Adrenal gland (tissue), 5 donors: ENCODE measurements at regions not wholly inside any gene's neighbourhood (a gene's known extent, or its start where the extent isn't known, plus 50 kb on each side); places are given as distances from the start of the nearest gene placed in this dataset.

Experiments
- CTCF ChIP-seq, 6 experiments: fragments of 450-650 bp in 4 of 6; fragments of 200-600 bp in 2 of 6; sonication (generic) in 1 of 6; IDR thresholded peaks; 1 replicate in 5 of 6; 2 replicates in 1 of 6; pipeline versions ENCODE4 v1.5.1 to v1.8.0; 2016 to 2021; ENCODE audit warnings: antibody characterized with exemption in 6 of 6, mild to moderate bottlenecking in 2 of 6, moderate library complexity in 1 of 6
- POLR2A ChIP-seq, 2 donors: fragments of 450-650 bp; IDR thresholded peaks; one replicate each; pipeline ENCODE4 v1.6.1; 2017; ENCODE audit warnings: antibody characterized with exemption in 2 of 2, mild to moderate bottlenecking in 2 of 2, moderate library complexity in 1 of 2
- donor health status: DM: no; HTN: no; CAD: no.

DNA sequence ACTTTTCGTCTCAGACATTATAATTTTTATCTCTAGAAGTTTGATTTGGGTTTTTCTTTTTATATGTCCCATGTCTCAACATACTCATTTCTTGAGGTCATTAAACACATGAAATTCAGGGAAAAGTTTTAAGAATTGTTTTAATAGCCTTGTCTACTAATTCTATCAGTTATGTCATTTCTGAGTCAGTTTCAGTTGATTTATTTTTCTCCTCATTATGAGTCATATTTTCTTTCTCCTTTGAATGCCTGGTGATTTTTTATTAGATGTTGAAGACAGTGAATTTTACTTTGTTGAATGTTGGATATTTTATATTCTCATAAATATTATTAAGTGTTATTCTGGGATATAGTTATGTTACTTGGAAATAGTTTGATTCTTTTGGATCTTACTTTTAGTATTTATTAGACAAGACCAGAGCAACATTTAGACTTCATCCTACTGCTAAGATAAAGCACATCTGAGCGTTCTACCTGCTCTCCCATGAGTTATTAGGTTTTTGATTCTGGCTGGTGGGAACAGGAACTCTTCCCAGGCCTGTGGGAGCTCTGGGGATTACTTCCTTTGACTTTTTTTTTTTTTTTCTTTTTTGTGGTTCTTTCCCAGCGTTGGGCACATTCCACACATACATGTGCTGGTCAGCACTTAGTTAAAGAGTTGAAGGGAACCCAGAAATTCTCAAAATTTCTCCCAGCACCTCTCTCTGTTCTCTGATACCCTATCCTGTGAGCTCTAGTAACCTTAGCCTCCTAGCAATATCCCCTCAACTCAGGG lies 1157.7 kb downstream of the BCL11B start:
- TF ChIP-seq CTCF (IDR thresholded peaks at IDR 0.05) (no peak), POLR2A (IDR thresholded peaks at IDR 0.05) (no peak)
